Body of pancreas (tissue), 4 donors: ENCODE measurements at regions not wholly inside any gene's neighbourhood (a gene's known extent, or its start where the extent isn't known, plus 50 kb on each side); places are given as distances from the start of the nearest gene placed in this dataset.

Experiments used
- ATAC-seq: fragments of 150-250 bp; one replicate; pipeline ENCODE4 v1.9.1; 2016
- DNase-seq, 4 donors: peaks; one replicate each; pipeline ENCODE4 v3.0.0-alpha.2; 2019
- H3K27ac ChIP-seq, 4 donors: fragments of 200-600 bp; sonication (generic); 1 replicate in 3 of 4; 2 replicates in 1 of 4; pipeline versions ENCODE4 v1.5.1 to v1.6.1; 2016 to 2019; ENCODE audit warnings: mild to moderate bottlenecking in 1 of 4, mixed read lengths in 1 of 4, moderate library complexity in 1 of 4
- H3K27me3 ChIP-seq, 2 donors: fragments of 200-600 bp; sonication (generic); one replicate each; pipeline ENCODE4 v1.6.0; 2016; ENCODE audit warnings: mild to moderate bottlenecking in 1 of 2
- H3K36me3 ChIP-seq, 2 donors: fragments of 200-600 bp; sonication (generic); replicated peaks in 1 of 2; 2 replicates each; pipeline ENCODE4 v1.5.1; 2016; ENCODE audit warnings: low read depth in 2 of 2; ENCODE audit not compliant: insufficient read depth in 1 of 2
- H3K4me1 ChIP-seq: fragments of 200-600 bp; sonication (generic); one replicate; pipeline ENCODE4 v1.6.0; 2016
- H3K4me3 ChIP-seq, 2 donors: fragments of 200-600 bp; sonication (generic); 1 replicate in 1 of 2; 2 replicates in 1 of 2; pipeline ENCODE4 v1.5.1; 2016 to 2019
- H3K9me3 ChIP-seq, 3 donors: fragments of 200-600 bp; sonication (generic); 1 replicate in 2 of 3; 2 replicates in 1 of 3; pipeline ENCODE4 v1.5.1; 2016
- CTCF ChIP-seq, 7 experiments: fragments of 450-650 bp in 4 of 7; fragments of 200-600 bp in 3 of 7; sonication (generic) in 3 of 7; IDR thresholded peaks; one replicate each; pipeline ENCODE4 v1.5.1; 2016 to 2019; ENCODE audit warnings: antibody characterized with exemption in 7 of 7
- POLR2A ChIP-seq, 3 donors: fragments of 450-650 bp; IDR thresholded peaks; one replicate each; pipeline ENCODE4 v1.6.1; 2016; ENCODE audit warnings: antibody characterized with exemption in 3 of 3, mild to moderate bottlenecking in 2 of 3
- WGBS, 2 donors: methylation state at CpG; one replicate each; pipeline ENCODE4 v1.1.5; 2017; 5-methylcytosine and 5-hydroxymethylcytosine counted together
- intact Hi-C: fragments of 100-400 bp; cut with DNase I; formaldehyde crosslinking; loops from one replicate; pipeline ENCODE4 v1.15.1; 2023

GRCh38 chr6:9439621-9440330, 975.1 kb downstream of the TFAP2A start:
- ATAC-seq (no peak), DNase-seq (no peak)
- TF ChIP-seq POLR2A (IDR thresholded peaks at IDR 0.05), result no peak
- intact Hi-C loops, result no loop called here
- Histone ChIP-seq H3K4me3 (no peak overlapping the region), H3K4me1 (no peaks in the 10 kb centered on the region), H3K27me3 (no peaks in the 10 kb centered on the region), H3K9me3 (no peaks in the 10 kb centered on the region), H3K36me3 (no peaks in the 10 kb centered on the region), H3K27ac (no peak overlapping the region)
- WGBS, 2 donors, result 50 to 55% methylated on average over 1 of the region's 1 CpG

- Histone ChIP-seq H3K4me3 (no peak overlapping the region), H3K4me1 (no peaks in the 10 kb centered on the region), H3K27me3 (no peaks in the 10 kb centered on the region), H3K36me3 (no peaks in the 10 kb centered on the region), H3K27ac (no peak overlapping the region), H3K9me3 (no peaks in the 10 kb centered on the region)
- intact Hi-C loops, result no loop called here
- TF ChIP-seq CTCF (IDR thresholded peaks at IDR 0.05) (no peak), POLR2A (IDR thresholded peaks at IDR 0.05) (no peak)
- ATAC-seq, result no peak
- DNase-seq, result no peak
- 83 to 88% methylated on average over 3 of the region's 3 CpGs for WGBS, 2 donors
These were observed 977.0 kb downstream of the TFAP2A start for GRCh38 chr6:9437836-9438235.

- DNase-seq (no peak), ATAC-seq (no peak)
- TF ChIP-seq POLR2A (IDR thresholded peaks at IDR 0.05) (no peak), CTCF (IDR thresholded peaks at IDR 0.05) (no peak)
- 43 to 57% methylated on average over 4 of the region's 4 CpGs for WGBS, 2 donors
- intact Hi-C loops, result no loop called here
- no peaks in the 10 kb centered on the region for H3K27me3 ChIP-seq
- no peaks in the 10 kb centered on the region for H3K36me3 ChIP-seq
- no peaks in the 10 kb centered on the region for H3K4me1 ChIP-seq
- no peaks in the 10 kb centered on the region for H3K9me3 ChIP-seq
- H3K4me3 ChIP-seq, result no peak overlapping the region
- no peak overlapping the region for H3K27ac ChIP-seq
These were observed 979.6 kb downstream of the TFAP2A start for GRCh38 chr6:9435281-9435680.

DNA sequence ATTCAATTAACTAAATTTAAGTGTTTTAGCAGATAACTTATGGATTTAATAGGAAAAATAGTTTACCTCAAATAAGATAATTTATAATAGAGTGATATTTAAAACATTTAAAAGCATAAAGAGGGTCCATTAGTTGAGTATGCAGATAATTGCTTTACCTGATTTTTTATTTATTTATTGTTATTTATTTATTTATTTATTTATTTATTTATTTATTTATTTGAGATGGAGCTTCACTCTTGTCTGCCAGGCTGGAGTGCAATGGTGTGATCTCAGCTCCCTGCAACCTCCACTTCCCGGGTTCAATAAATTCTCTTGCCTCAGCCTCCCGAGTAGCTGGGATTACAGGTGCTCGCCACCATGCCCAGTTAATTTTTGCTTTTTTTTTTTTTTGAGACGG, 982.9 kb downstream of the TFAP2A start:
- no peaks in the 10 kb centered on the region for H3K9me3 ChIP-seq
- no peak overlapping the region for H3K4me3 ChIP-seq
- H3K36me3 ChIP-seq, result no peaks in the 10 kb centered on the region
- WGBS, 2 donors, result 84 to 93% methylated on average over 4 of the region's 4 CpGs
- no peaks in the 10 kb centered on the region for H3K4me1 ChIP-seq
- ATAC-seq, result no peak
- TF ChIP-seq CTCF (IDR thresholded peaks at IDR 0.05) (no peak), POLR2A (IDR thresholded peaks at IDR 0.05) (no peak)
- no peak overlapping the region for H3K27ac ChIP-seq
- DNase-seq, result no peak
- intact Hi-C loops, result no loop called here
- H3K27me3 ChIP-seq, result no peaks in the 10 kb centered on the region

- no peak for ATAC-seq
- TF ChIP-seq CTCF (IDR thresholded peaks at IDR 0.05) (no peak), POLR2A (IDR thresholded peaks at IDR 0.05) (no peak)
- intact Hi-C loops, result no loop called here
- Histone ChIP-seq H3K4me1 (no peaks in the 10 kb centered on the region), H3K9me3 (no peaks in the 10 kb centered on the region), H3K27me3 (no peaks in the 10 kb centered on the region), H3K36me3 (no peaks in the 10 kb centered on the region), H3K4me3 (no peak overlapping the region), H3K27ac (no peak overlapping the region)
- no peak for DNase-seq
- 29 to 39% methylated on average over 2 of the region's 2 CpGs for WGBS, 2 donors
These were observed 986.3 kb downstream of the TFAP2A start for GRCh38 chr6:9428421-9429172.
